Osteoblast (primary cell): ENCODE measurements at regions not wholly inside any gene's neighbourhood (a gene's known extent, or its start where the extent isn't known, plus 50 kb on each side); places are given as distances from the start of the nearest gene placed in this dataset.

Experiments
- DNase-seq: peaks from one replicate; pipeline ENCODE4 v3.0.0; 2011; ENCODE audit warnings: low spot score, mixed read lengths; ENCODE audit not compliant: insufficient read length; ENCODE audit errors: missing footprints
- H2AFZ ChIP-seq: 2 replicates; pipeline ENCODE4 v1.6.0; 2011; ENCODE audit warnings: mild to moderate bottlenecking, low read length
- H3K27ac ChIP-seq: 2 replicates; pipeline ENCODE4 v1.5.1; 2011; ENCODE audit warnings: mild to moderate bottlenecking, low read depth, low read length, moderate library complexity
- H3K27me3 ChIP-seq: 2 replicates; pipeline ENCODE4 v1.6.0; 2012; ENCODE audit warnings: mild to moderate bottlenecking, control low read depth, inconsistent platforms, low read length, moderate library complexity; ENCODE audit not compliant: insufficient read depth
- H3K36me3 ChIP-seq: 2 replicates; pipeline ENCODE4 v1.5.1; 2011; ENCODE audit warnings: mild to moderate bottlenecking, low read length, control low read depth, moderate library complexity; ENCODE audit not compliant: insufficient read depth
- H3K4me1 ChIP-seq: 2 replicates; pipeline ENCODE4 v1.5.1; 2011; ENCODE audit warnings: mild to moderate bottlenecking, low read length, control low read depth, moderate library complexity; ENCODE audit not compliant: insufficient read depth
- H3K4me2 ChIP-seq: 2 replicates; pipeline ENCODE4 v1.6.0; 2011; ENCODE audit warnings: mild to moderate bottlenecking, low read length; ENCODE audit not compliant: insufficient read depth
- H3K4me3 ChIP-seq: fragments of 200-600 bp; sonication (generic); 3 replicates; pipeline ENCODE4 v1.5.1; 2012; ENCODE audit warnings: mild to moderate bottlenecking, low read length, inconsistent platforms; ENCODE audit not compliant: insufficient read depth
- H3K79me2 ChIP-seq: 2 replicates; pipeline ENCODE4 v1.6.0; 2012; ENCODE audit warnings: mild to moderate bottlenecking, low read length, control low read depth, inconsistent platforms; ENCODE audit not compliant: insufficient read depth
- H3K9me3 ChIP-seq: 2 replicates; pipeline ENCODE4 v1.5.1; 2011; ENCODE audit warnings: low read depth, low read length, control low read depth
- H4K20me1 ChIP-seq: 2 replicates; pipeline ENCODE4 v1.6.0; 2012; ENCODE audit warnings: mild to moderate bottlenecking, low read length, control low read depth; ENCODE audit not compliant: insufficient read depth
- CTCF ChIP-seq: IDR thresholded peaks from 2 replicates; pipeline ENCODE4 v1.5.1; 2011; ENCODE audit warnings: mild to moderate bottlenecking, low read depth, low read length, moderate library complexity; ENCODE audit errors: extremely low read depth

GRCh38 chr3:189563853-189564563 is 67.2 kb upstream of the TP63 start:
- TF ChIP-seq CTCF: no peak
- Histone ChIP-seq H2AFZ (peak overlapping the region; percentile 35), H3K27me3 (no peaks in the 10 kb centered on the region), H3K9me3 (no peaks in the 10 kb centered on the region), H3K27ac (peak overlapping the region; percentile 10), H3K79me2 (no peaks in the 10 kb centered on the region), H3K4me3 (no peak overlapping the region), H3K4me2 (peak overlapping the region; percentile 71), H3K36me3 (no peaks in the 10 kb centered on the region), H3K4me1 (peaks cover 11% of the 10 kb centered on the region), H4K20me1 (no peaks in the 10 kb centered on the region)
- DNase-seq: peak; percentile 34

- Histone ChIP-seq H3K4me1 (peaks cover 11% of the 10 kb centered on the region), H3K36me3 (no peaks in the 10 kb centered on the region), H3K4me3 (no peak overlapping the region), H4K20me1 (no peaks in the 10 kb centered on the region), H3K4me2 (no peak overlapping the region), H3K79me2 (no peaks in the 10 kb centered on the region), H2AFZ (no peak overlapping the region), H3K27me3 (no peaks in the 10 kb centered on the region), H3K9me3 (no peaks in the 10 kb centered on the region), H3K27ac (no peak overlapping the region)
- no peak for TF ChIP-seq CTCF
- no peak for DNase-seq
Observed at GRCh38 chr3:189566550-189567130, 64.5 kb upstream of the TP63 start.

GRCh38 chr3:189567322-189567721 is 63.9 kb upstream of the TP63 start:
- Histone ChIP-seq H3K4me3 (no peak overlapping the region), H3K4me2 (no peak overlapping the region), H3K9me3 (no peaks in the 10 kb centered on the region), H3K27ac (no peak overlapping the region), H3K36me3 (no peaks in the 10 kb centered on the region), H3K4me1 (peaks cover 17% of the 10 kb centered on the region), H3K79me2 (no peaks in the 10 kb centered on the region), H2AFZ (no peak overlapping the region), H3K27me3 (no peaks in the 10 kb centered on the region), H4K20me1 (no peaks in the 10 kb centered on the region)
- no peak for TF ChIP-seq CTCF
- no peak for DNase-seq

GRCh38 chr3:189567766-189568420 is 63.3 kb upstream of the TP63 start:
- Histone ChIP-seq H3K4me1 (peaks cover 20% of the 10 kb centered on the region), H3K36me3 (no peaks in the 10 kb centered on the region), H2AFZ (no peak overlapping the region), H3K9me3 (no peaks in the 10 kb centered on the region), H3K4me2 (no peak overlapping the region), H3K79me2 (no peaks in the 10 kb centered on the region), H3K27ac (no peak overlapping the region), H3K27me3 (no peaks in the 10 kb centered on the region), H4K20me1 (no peaks in the 10 kb centered on the region), H3K4me3 (no peak overlapping the region)
- no peak for TF ChIP-seq CTCF
- no peak for DNase-seq
